IPS-18a (cell line): ENCODE measurements at regions not wholly inside any gene's neighbourhood (a gene's known extent, or its start where the extent isn't known, plus 50 kb on each side); places are given as distances from the start of the nearest gene placed in this dataset.

Experiments used
- H3K27ac ChIP-seq: one replicate; pipeline ENCODE4 v1.5.1; 2013; ENCODE audit warnings: low read length
- H3K27me3 ChIP-seq: one replicate; pipeline ENCODE4 v1.6.1; 2013; ENCODE audit warnings: mild to moderate bottlenecking, low read length; ENCODE audit not compliant: control insufficient read depth, insufficient read depth
- H3K36me3 ChIP-seq: one replicate; pipeline ENCODE4 v1.6.1; 2013; ENCODE audit warnings: low read depth, low read length; ENCODE audit not compliant: control insufficient read depth
- H3K4me1 ChIP-seq: one replicate; pipeline ENCODE4 v1.6.1; 2013; ENCODE audit warnings: low read depth, low read length; ENCODE audit not compliant: control insufficient read depth
- H3K4me3 ChIP-seq: one replicate; pipeline ENCODE4 v1.5.1; 2013; ENCODE audit warnings: low read length
- H3K9ac ChIP-seq: one replicate; pipeline ENCODE4 v1.6.1; 2013; ENCODE audit warnings: mild to moderate bottlenecking, low read length, moderate library complexity
- H3K9me3 ChIP-seq: one replicate; pipeline ENCODE4 v1.6.1; 2013; ENCODE audit warnings: low read depth, low read length; ENCODE audit not compliant: control insufficient read depth

DNA sequence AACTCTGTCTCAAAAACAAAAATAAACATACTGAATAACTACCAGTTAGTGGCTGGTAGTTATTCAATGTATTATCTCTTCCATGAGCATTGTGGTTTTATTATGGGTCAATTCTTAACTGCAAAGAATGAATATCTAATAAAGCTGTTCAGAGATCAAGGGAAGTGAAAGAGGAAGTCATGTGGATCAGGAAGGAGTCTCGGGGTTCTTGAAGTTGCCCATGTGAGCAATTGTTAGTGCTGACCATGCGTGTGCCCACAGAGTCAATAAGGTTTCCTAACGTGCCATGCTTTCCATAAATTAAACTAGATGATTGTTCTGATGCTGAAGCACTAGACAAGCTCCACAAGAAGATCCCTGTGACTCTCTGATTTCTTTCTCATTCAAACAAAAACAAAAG, 136.5 kb upstream of the CPSF6 start:
- H3K27me3 ChIP-seq, result no peaks in the 10 kb centered on the region
- H3K9me3 ChIP-seq, result no peaks in the 10 kb centered on the region
- no peak overlapping the region for H3K4me3 ChIP-seq
- H3K4me1 ChIP-seq, result peaks cover 7% of the 10 kb centered on the region
- no peak overlapping the region for H3K27ac ChIP-seq
- no peaks in the 10 kb centered on the region for H3K36me3 ChIP-seq
- H3K9ac ChIP-seq, result no peak overlapping the region

GRCh38 chr12:69105101-69105962, 134.0 kb upstream of the CPSF6 start:
- H3K27me3 ChIP-seq, result no peaks in the 10 kb centered on the region
- H3K9me3 ChIP-seq, result no peaks in the 10 kb centered on the region
- H3K4me3 ChIP-seq, result no peak overlapping the region
- no peak overlapping the region for H3K27ac ChIP-seq
- peaks cover 9% of the 10 kb centered on the region for H3K4me1 ChIP-seq
- H3K36me3 ChIP-seq, result no peaks in the 10 kb centered on the region
- H3K9ac ChIP-seq, result no peak overlapping the region

- Histone ChIP-seq H3K27ac (no peak overlapping the region), H3K4me3 (no peak overlapping the region), H3K9me3 (no peaks in the 10 kb centered on the region), H3K27me3 (no peaks in the 10 kb centered on the region), H3K9ac (no peak overlapping the region), H3K36me3 (no peaks in the 10 kb centered on the region), H3K4me1 (peaks cover 9% of the 10 kb centered on the region)
Measured at GRCh38 chr12:69106482-69107118, 132.8 kb upstream of the CPSF6 start.

GRCh38 chr12:69107541-69107940, 131.8 kb upstream of the CPSF6 start:
- Histone ChIP-seq H3K4me3 (no peak overlapping the region), H3K36me3 (no peaks in the 10 kb centered on the region), H3K27ac (no peak overlapping the region), H3K9ac (no peak overlapping the region), H3K9me3 (no peaks in the 10 kb centered on the region), H3K4me1 (peaks cover 9% of the 10 kb centered on the region), H3K27me3 (no peaks in the 10 kb centered on the region)

- H3K4me1 ChIP-seq, result peaks cover 9% of the 10 kb centered on the region
- H3K9ac ChIP-seq, result no peak overlapping the region
- H3K27me3 ChIP-seq, result no peaks in the 10 kb centered on the region
- H3K4me3 ChIP-seq, result no peak overlapping the region
- no peaks in the 10 kb centered on the region for H3K9me3 ChIP-seq
- no peak overlapping the region for H3K27ac ChIP-seq
- H3K36me3 ChIP-seq, result no peaks in the 10 kb centered on the region
Measured at GRCh38 chr12:69108037-69108436, 131.3 kb upstream of the CPSF6 start.

DNA sequence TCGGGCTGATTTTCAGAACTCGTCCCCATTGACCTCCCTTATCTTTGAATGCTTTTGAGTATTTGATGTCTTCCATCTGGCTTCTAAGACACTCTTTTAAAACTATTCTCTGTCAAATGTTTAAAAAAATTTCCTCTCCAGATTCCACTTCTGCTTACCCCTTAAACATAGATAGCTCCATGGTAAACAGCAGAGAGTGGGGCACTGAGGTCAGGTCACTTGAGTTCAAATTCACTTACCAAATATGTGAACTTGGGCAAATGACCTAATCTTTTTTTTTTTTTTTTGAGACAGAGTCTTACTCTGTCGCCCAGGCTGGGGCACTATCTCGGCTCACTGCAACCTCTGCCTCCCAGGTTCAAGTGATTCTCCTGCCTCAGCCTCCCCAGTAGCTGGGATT, 126.8 kb upstream of the CPSF6 start:
- H3K27me3 ChIP-seq, result no peaks in the 10 kb centered on the region
- H3K9ac ChIP-seq, result no peak overlapping the region
- H3K4me1 ChIP-seq, result peaks cover 8% of the 10 kb centered on the region
- no peak overlapping the region for H3K27ac ChIP-seq
- no peaks in the 10 kb centered on the region for H3K36me3 ChIP-seq
- no peak overlapping the region for H3K4me3 ChIP-seq
- no peaks in the 10 kb centered on the region for H3K9me3 ChIP-seq

DNA sequence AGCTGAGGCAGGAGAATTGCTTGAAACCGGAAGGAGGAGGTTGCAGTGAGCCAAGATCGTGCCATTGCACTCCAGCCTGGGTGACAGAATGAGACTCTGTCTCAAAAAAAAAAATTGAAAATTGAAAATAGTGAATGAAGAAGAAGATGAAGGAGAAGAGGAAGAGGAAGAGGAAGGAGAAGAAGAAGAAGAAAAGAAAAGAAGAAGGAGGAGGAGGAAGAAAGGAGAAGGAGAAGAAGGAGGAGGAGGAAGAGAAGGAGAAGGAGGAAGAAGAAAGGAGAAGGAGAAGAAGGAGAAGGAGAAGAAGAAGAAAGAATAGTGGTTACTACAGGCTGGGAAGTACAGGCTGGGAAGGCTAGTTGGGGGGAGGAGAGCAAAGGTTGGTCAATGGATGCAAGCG, 124.3 kb upstream of the CPSF6 start:
- Histone ChIP-seq H3K36me3 (no peaks in the 10 kb centered on the region), H3K9ac (no peak overlapping the region), H3K27ac (no peak overlapping the region), H3K4me1 (no peaks in the 10 kb centered on the region), H3K27me3 (no peaks in the 10 kb centered on the region), H3K4me3 (no peak overlapping the region), H3K9me3 (no peaks in the 10 kb centered on the region)

GRCh38 chr12:69115951-69116350, 123.4 kb upstream of the CPSF6 start:
- Histone ChIP-seq H3K27me3 (no peaks in the 10 kb centered on the region), H3K9ac (no peak overlapping the region), H3K27ac (no peak overlapping the region), H3K4me3 (no peak overlapping the region), H3K9me3 (no peaks in the 10 kb centered on the region), H3K4me1 (no peaks in the 10 kb centered on the region), H3K36me3 (no peaks in the 10 kb centered on the region)

- Histone ChIP-seq H3K9me3 (no peaks in the 10 kb centered on the region), H3K9ac (no peak overlapping the region), H3K4me3 (no peak overlapping the region), H3K36me3 (no peaks in the 10 kb centered on the region), H3K27ac (no peak overlapping the region), H3K4me1 (no peaks in the 10 kb centered on the region), H3K27me3 (no peaks in the 10 kb centered on the region)
Measured at GRCh38 chr12:69117566-69118266, 121.7 kb upstream of the CPSF6 start.

- Histone ChIP-seq H3K27me3 (no peaks in the 10 kb centered on the region), H3K4me3 (no peak overlapping the region), H3K27ac (no peak overlapping the region), H3K36me3 (no peaks in the 10 kb centered on the region), H3K4me1 (no peaks in the 10 kb centered on the region), H3K9me3 (no peaks in the 10 kb centered on the region), H3K9ac (no peak overlapping the region)
Measured at GRCh38 chr12:69118516-69118915, 120.9 kb upstream of the CPSF6 start.

- H3K9ac ChIP-seq, result no peak overlapping the region
- H3K4me1 ChIP-seq, result no peaks in the 10 kb centered on the region
- no peaks in the 10 kb centered on the region for H3K36me3 ChIP-seq
- H3K4me3 ChIP-seq, result no peak overlapping the region
- no peaks in the 10 kb centered on the region for H3K9me3 ChIP-seq
- no peak overlapping the region for H3K27ac ChIP-seq
- H3K27me3 ChIP-seq, result no peaks in the 10 kb centered on the region
Measured at GRCh38 chr12:69119770-69120169, 119.6 kb upstream of the CPSF6 start.
